GM12891 (cell line): ENCODE measurements at regions not wholly inside any gene's neighbourhood (a gene's known extent, or its start where the extent isn't known, plus 50 kb on each side); places are given as distances from the start of the nearest gene placed in this dataset.

Source experiments
- POLR2A ChIP-seq: IDR thresholded peaks from 2 replicates; pipeline ENCODE4 v1.6.1; 2011; ENCODE audit warnings: low read depth, low read length, control low read depth
- POLR2AphosphoS5 ChIP-seq: IDR thresholded peaks from 2 replicates; pipeline ENCODE4 v1.6.1; 2011; ENCODE audit warnings: low read depth, low read length, control low read depth
- SPI1 ChIP-seq: IDR thresholded peaks from 2 replicates; pipeline ENCODE4 v1.6.1; 2011; ENCODE audit warnings: low read depth, low read length, control low read depth

- TF ChIP-seq POLR2A = no peak
- no peak for TF ChIP-seq POLR2AphosphoS5
- TF ChIP-seq SPI1 = no peak
Measured at GRCh38 chr1:103387898-103388297, 137.6 kb upstream of the RNPC3 start.
